ENCODE measurements at regions not wholly inside any gene's neighbourhood (a gene's known extent, or its start where the extent isn't known, plus 50 kb on each side); places are given as distances from the start of the nearest gene placed in this dataset.
A peak's percentile ranks its signal among the peaks of the same experiment; 100 is the strongest.

DNA sequence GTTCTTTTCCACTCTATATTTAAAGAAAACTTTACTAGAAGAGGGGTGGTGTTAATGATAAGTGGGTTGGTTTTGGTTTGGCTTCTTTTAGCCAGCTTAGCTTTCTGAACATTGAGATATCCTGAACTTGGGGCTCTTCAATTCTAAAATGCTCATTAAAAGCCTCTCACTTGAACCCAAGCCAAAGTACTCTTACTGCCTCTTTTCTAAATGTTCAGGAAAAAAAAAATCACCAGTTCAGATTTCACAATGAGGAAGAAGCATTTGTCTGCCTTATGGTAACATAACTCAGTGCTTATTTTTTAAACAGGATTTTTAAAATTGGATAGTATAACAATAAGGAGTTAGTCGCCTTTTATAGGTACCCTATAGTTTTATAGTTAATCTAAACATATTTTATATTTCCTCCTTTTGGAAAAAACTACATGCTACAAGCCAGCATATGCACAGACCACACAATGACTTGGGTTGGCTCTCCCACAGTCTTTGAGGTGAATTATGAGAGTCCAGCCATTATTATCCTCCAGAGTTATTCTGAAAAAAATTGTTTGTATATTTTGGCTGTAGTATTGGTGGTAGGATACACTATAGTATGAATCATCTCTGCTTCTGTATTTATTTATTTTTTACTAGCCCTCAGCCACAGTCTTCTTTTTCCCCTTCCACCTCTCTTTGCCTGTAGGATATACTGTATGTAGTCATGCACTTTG is 195.5 kb upstream of the TMPO start:
- no peak for DNase-seq (ENCODE audit: low read depth in 2 of 3, low spot score in 2 of 3)

DNA sequence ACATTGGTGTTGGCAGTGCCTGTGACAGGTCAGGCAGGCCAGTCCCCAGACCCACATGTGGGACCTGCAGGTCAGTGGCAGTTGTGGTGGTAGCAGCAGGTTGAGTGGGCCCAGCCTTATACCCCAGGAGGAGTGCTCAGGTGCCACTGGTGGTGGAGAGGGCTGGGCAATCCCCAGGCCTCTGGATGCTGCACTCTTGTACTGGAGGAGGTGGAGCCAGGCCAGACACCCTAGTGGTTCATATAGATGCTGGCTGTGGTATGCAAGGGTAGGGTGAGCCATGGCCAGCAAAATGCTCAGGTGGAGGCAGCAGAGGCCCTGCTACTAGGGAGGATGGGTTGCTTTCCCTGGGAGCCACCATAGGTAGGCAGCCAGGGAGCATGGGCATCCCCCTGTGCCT is 190.4 kb upstream of the TMPO start:
- no peak for DNase-seq (ENCODE audit: low read depth in 2 of 3, low spot score in 2 of 3)

DNA sequence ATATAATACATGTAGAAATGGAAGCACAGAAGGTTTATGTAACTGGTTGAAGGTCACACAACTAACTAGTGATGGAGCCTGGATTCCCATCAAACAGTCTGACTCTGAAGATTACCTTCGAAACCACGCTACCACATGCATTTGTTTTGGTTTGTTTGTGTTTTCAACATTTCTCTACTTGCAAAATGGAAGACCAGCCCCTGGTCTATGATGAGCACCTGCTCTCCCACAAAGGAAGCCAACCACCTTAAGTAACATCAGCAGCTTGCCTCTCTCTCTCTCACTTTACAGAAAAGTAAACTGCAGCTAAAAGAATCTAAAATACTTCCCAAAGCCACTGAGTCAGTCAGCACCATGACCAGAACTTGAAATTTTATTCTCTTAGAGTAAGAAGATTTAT is 186.9 kb upstream of the TMPO start:
- no peak for DNase-seq (ENCODE audit: low read depth in 2 of 3, low spot score in 2 of 3)

DNA sequence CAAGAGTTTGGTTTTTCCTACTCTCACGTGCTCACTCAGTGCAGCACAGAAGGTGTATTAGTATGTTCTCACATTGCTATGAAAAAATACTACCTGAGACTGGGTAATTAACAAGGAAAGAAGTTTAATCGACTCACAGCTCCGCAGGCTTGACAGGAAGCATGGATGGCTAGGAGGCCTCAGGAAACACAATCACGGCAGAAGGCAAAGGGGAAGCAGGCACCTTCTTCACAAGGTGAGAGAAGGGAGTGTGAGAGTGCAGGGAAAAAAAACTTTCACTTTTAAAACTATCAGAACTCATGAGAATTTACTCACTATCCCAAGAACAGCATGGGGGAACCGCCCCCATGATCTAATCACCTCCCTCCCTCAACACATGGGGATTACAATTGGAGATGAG is 185.8 kb upstream of the TMPO start:
- DNase-seq (ENCODE audit: low read depth in 2 of 3, low spot score in 2 of 3), result no peak

DNA sequence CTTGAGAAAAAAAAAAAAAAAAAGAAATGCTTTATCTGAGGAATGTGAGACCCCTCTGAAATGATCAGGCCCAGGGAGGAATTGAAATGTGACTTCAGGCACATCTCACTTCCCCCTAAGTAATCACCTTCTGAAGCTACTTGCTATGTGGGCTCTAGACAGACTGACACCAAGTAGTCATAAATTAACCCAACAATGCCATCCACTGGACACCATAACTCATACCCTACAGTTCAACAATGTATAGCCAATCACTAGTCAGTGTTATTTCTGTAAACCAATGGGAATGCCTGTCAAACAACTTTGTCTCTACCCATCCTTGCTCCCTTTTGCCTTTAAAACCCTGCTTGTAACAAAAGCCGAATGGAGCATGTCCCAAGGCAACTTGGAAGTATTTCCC is 182.7 kb upstream of the TMPO start:
- DNase-seq (ENCODE audit: low read depth in 2 of 3, low spot score in 2 of 3), result no peak

DNA sequence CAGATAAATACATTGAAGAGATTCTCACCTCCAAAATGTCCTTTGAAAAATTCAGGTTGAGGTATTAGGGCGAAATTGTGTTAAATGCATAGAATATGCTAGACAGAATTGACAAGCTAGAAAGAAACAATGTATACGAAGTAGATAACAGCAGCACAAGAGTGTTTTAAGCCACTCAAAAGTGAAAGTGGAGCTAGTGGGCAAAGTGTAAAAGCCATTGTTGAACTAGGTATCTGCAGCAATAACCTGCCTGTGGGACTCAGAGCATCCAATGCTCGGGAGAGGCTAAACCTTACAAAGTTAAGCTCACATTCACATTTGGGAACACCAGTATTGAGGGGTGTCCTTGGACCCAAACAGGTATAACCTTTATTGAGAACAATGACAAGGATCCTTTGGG is 180.6 kb upstream of the TMPO start:
- DNase-seq (ENCODE audit: low read depth in 2 of 3, low spot score in 2 of 3), result no peak

DNA sequence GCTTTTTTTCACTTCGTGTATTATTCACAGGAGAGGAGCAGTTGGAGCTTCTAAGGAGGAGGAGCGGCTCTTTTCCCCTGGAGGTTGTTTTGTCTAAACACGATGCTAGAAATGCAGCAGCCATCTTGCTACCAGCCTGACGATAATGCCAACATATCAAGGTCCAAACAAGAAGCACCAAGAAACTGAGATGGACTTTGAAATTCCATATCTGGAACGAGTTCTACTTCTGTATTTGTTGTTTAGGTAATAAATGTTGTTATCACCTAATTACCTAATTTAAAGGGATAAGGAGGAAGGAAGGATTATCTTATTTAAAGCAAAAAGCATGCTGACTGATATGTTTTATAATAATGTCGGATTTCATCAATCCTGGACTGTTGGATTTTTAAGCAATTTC is 174.4 kb upstream of the TMPO start:
- no peak for DNase-seq (ENCODE audit: low read depth in 2 of 3, low spot score in 2 of 3)

DNA sequence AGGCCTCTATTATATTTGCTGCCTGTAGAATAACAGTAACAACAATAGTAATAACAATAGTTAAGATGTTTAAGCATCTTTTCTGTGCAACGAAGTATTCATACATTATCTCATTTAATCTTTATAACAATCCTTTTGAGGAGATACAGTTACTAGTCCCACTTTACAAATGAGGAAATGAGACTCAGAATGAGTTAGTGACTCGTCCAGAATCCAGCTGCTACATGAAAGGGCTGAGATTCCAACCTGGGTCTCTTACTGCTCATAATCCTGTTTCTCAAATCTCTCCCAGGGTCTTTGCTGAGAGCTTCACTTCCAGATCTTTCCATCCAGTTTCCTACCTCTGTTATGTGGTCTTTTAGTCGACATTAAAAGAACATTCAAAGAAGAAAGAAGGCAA is 173.7 kb upstream of the TMPO start:
- DNase-seq (ENCODE audit: low read depth in 2 of 3, low spot score in 2 of 3), result no peak

DNA sequence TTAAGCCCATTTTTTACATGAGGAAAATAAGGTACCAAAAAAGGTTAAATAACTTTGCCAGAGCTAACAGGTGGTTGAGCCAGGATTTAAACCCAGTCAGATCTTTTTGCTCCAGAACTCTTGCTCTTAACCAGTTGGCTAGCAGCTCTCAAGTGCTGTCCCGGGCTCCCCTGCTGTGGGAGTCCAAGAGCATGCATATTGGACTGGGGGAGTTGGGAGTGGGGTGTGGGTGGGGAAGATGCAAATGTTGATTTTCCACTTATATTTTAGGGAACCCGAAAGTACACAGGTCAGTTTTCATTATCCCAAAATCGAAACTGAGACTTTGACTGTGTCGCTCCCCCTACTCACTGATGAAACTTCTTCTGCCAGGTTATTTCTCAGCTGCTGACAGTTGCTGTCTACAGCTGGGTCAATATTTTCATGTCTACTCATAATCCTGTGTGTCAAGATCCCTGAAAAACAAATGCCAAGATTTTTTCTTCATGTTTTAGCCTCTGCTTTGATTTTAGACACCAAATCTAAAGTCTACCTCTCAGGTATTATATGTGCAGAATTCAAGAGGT is 172.3 kb upstream of the TMPO start:
- DNase-seq (ENCODE audit: low read depth in 2 of 3, low spot score in 2 of 3), result no peak

DNA sequence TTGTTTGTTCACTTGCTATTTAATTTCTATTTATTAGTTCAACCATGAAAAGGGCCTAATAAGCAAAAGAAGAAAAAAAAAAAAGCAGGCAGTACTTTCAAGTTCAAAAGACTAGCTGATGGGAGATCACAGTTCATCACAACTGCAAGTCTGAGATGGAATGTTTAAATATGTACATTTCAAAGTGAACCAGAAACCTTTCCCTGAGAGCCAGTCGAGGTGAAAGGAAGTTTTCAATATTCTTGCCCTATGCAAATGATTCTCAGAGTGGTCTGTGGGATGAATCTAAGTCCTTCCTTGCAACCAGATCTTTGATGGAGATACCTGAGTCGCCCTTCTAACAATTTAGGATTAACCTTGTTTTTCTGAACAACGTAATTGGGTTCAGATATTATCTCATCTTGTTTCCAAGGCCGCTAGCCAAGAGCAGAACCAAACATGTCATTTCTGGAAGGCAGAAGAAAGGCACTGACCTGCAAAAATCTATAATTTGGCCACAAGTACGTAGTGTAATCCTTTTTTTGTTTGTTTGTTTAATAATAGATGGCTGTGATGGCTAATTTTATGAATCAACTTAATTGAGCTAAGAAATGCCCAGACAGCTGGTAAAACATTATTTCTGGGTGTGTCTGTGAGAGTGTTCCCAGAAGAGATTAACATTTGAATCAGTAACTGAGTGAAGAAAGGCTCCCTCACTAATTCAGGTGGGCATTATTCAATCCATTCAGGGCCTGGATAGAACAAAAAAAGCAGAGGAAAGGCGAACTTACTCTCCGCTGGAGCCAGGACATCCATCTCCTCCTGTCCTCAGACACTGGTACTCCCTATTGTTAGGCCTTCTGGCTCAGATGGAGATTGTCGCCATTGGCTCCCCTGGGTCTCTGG is 171.1 kb upstream of the TMPO start:
- DNase-seq (ENCODE audit: low read depth in 2 of 3, low spot score in 2 of 3), result no peak

DNA sequence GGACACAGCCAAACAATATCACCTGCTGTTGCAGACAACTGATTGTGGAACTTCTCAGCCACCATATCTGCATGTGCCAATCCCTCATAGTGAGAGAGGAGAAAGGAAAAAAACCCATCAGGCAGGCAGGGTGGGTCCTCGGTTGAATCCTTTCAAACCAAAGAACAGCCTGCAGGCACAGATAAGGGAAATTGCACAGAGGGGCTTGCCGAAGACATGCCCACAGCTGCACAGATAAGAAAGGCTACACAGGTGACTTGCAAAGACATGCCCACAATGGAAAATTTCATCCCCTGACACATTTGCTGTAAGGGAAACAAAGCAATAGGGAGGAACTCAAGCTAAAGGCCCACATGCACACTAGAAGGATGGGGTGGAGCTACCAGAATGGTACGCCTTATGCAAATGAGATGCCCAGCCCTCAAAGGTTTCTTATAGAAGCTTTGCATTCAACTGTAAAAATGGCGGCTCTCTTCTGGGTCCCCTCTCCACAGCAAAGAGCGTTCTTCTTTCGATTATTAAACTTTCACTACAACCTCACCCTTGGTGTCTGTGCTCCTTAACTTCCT is 170.0 kb upstream of the TMPO start:
- DNase-seq (ENCODE audit: low read depth in 2 of 3, low spot score in 2 of 3), result peak in 1 of 3 donors; percentile 1

DNA sequence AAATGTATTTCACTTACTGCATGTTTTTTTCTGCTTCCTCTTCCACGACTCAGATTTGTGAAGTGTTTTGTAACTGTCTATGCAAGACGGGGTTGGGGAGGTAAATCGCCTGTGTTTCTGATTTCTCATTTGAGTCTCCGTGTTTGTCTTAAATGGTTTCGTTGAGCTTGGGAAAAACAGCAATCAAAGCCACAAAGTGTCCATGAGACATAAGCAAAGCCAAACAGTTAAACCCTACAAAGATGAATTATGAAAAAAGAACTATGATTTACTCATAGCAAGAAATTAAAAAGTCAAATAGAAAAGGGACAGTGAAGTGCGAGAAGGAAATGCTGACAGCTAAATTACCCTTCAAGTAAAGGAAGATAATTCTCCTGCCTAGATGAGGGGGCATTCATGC is 164.3 kb upstream of the TMPO start:
- DNase-seq (ENCODE audit: low read depth in 2 of 3, low spot score in 2 of 3), result no peak

DNA sequence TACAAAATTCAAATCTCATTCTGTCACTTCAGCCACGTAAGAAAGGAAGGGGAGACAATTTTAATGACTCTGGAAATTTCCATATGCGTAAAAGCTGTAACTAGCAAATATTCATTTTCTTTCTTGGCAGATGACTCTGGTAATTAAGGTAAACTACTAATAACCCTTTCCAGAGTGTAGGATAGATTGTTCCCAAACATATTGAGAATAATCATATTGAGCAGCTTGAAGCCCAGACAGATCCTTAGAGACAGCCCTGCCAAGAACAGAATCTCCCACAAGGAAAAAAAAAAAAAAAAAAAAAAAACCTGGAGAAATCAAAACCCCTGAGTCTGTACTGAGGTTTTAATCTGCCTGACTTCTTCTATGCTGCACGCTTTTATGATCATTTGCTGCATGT is 163.6 kb upstream of the TMPO start:
- no peak for DNase-seq (ENCODE audit: low read depth in 2 of 3, low spot score in 2 of 3)

DNA sequence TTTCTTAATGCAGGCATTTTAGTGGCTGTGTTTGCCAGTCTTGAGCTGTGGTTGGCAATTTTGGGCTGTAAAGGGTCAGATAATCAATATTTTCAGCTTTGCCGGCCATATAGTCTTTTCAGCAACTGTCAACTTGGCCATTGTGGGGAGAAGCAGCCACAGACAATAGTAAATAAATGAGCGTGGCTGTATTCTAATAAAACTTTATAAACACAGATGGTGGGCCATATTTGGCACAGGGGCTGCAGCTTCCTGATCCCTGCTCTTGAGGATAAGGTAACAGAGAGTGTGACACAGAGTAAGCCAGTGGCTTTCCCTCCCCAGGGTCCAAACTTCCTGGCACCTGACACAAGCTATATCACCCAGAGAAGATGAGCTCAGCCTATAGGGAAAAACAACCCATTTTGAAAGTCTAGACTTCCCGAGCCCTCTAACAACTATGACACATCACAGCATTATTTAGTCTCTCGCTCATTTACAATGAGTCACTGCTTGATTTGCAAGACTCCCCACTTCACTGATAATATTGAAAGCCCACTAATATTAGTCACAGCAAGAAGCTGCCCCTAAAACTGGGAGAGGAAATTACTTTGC is 163.1 kb upstream of the TMPO start:
- no peak for DNase-seq (ENCODE audit: low read depth in 2 of 3, low spot score in 2 of 3)

DNA sequence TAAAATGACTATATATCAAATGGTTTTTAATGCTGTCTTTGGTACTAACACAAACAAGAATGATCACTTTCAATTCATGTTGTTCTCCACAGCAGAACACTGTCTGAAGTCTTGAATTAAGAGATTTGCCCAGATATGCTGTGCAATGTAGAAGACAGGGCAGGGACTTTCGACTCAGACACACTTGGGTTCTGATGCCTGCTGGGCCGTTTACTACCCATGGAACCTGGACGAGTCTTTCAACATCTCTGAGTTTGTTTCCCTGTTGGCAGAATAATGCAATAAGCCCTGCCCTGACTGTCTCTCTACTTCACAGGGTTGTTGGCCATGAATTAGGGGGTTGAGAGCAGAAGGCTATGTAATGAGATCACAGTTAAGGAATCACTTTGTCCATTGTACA is 162.6 kb upstream of the TMPO start:
- no peak for DNase-seq (ENCODE audit: low read depth in 2 of 3, low spot score in 2 of 3)

DNA sequence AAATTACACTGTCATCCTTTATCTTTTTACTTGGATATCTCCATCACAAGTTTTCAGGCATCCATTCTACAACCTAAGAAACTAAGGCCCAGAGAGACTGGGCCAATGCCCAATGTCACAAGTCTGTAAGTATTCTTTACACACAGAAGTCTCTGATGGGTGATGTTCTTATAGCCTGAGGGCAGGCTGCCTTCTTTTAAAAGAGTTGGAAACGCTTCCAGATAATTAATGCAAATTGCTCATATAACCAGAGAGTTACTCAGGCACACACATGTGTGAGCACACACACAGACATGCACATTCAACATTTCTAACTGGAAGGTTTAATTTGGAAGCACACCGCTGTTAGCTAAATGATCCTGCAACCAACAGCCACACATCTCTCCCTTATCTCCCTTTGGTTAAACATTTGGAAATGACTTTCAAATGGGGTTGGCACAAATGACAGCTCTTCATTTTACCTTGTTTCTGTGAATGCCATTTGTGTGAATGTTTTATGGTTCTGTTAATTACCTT is 160.8 kb upstream of the TMPO start:
- no peak for DNase-seq (ENCODE audit: low read depth in 2 of 3, low spot score in 2 of 3)

DNA sequence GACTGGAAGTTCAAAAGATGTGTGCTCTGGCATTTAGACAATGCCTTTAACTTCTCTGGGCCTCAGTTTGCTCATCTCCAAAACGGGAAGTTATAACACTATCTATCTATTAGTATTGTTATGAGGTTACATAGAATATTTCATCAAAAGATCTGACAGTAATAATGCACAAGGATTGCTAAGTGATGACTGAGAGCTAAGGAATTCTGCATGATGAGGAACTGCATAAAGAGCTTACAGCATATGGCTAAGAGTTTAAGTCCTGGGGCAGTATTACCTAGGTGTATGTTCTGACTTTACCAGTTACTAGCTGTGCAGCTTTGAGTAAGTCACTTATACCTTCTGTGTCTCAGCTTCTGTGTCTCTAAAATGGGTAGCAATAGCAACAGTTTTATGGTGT is 160.1 kb upstream of the TMPO start:
- DNase-seq (ENCODE audit: low read depth in 2 of 3, low spot score in 2 of 3), result no peak

DNA sequence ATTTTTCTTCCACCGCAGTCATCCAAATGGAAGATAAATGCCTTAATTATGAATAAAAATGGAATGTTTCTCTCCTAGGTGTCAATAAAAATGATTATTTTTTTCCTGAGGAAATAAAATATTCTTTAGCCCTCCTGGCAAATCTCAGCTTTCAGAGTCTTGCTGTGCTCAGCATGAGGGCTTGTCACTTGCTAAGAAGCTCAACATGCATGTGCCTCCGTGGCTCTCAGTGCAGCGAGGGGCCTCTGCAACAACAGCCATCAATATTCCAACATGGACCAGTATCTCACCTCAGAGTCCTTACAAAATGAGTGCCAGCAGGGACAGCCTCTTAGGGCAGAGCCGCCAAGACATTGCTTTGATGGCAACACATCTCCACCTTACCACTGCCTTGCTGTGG is 159.5 kb upstream of the TMPO start:
- DNase-seq (ENCODE audit: low read depth in 2 of 3, low spot score in 2 of 3), result no peak

DNA sequence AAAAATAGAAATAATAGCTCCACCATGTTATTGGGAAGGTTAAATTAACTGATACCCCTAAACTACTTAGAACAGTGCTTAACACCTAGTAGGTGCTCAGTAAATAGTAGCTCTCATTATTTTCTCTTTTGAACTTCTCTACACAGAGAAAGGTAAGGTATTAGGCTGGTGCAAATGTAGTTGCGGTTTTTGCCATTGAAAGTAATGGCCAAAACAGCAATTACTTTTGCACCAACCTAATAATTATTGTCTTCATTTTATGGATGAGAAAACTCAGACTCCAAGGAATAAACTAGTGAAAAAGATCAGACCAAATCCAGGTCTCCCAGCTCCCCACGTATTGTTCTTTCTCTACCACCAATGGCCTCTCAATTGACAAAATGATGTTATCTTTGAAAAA is 157.2 kb upstream of the TMPO start:
- no peak for DNase-seq (ENCODE audit: low read depth in 2 of 3, low spot score in 2 of 3)

DNA sequence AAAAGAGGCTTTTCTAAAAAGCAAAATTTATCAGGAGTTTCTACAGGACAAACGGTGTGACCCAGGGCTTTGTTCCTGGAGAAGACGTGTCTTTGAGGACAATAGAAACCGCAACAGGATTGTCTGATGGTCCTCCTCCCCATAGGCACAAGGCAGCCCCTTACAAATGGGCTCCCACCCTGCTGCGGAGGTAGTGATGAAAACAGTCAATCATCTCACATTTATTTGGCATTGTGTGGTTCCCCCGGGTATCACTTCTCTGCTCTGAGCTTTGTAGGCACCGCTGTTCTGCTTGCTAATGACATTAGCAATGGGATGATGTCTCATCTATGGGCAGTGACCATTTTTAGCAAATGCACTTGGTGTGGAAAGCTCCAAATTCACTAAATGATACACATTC is 155.5 kb upstream of the TMPO start:
- DNase-seq (ENCODE audit: low read depth in 2 of 3, low spot score in 2 of 3), result no peak

DNA sequence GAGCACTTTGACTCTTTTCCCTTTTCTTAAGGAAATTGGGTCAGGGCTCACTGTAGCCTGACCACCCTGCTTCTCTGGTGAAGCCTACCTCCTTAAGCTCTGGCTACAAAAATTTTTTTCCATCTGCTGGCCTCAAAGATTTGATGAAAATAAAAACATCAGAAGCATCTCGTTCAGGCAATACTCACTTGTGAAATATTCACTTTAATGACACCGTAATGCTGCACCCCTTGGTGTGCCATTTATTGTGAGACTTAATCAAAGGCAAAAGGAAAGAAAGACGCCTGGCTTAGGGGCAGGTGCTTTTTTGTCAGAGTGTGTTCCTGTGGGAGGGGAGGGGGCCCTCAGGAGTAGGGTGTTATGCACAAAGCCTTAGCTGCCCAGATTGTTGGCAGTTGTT is 155.0 kb upstream of the TMPO start:
- no peak for DNase-seq (ENCODE audit: low read depth in 2 of 3, low spot score in 2 of 3)

All from hematopoietic multipotent progenitor cell (in vitro differentiated cells).